ENCODE measurements at regions not wholly inside any gene's neighbourhood (a gene's known extent, or its start where the extent isn't known, plus 50 kb on each side); places are given as distances from the start of the nearest gene placed in this dataset.

- no peak overlapping the region for H3K4me3 ChIP-seq (ENCODE audit: low read depth, low read length)
- no peak for DNase-seq (ENCODE audit: low read depth)
- TF ChIP-seq CTCF (conservative IDR thresholded peaks at IDR 0.05; ENCODE audit: low read depth, low read length): no peak
These were observed 50.1 kb upstream of the JPH3 start for GRCh38 chr16:87552072-87552718.

- no peak for TF ChIP-seq CTCF (conservative IDR thresholded peaks at IDR 0.05; ENCODE audit: low read depth, low read length)
- DNase-seq (ENCODE audit: low read depth): peak; percentile 38
- no peak overlapping the region for H3K4me3 ChIP-seq (ENCODE audit: low read depth, low read length)
These were observed 50.8 kb upstream of the JPH3 start for GRCh38 chr16:87551487-87551886.

GRCh38 chr16:87550495-87550961 is 51.8 kb upstream of the JPH3 start:
- no peak for DNase-seq (ENCODE audit: low read depth)

DNA sequence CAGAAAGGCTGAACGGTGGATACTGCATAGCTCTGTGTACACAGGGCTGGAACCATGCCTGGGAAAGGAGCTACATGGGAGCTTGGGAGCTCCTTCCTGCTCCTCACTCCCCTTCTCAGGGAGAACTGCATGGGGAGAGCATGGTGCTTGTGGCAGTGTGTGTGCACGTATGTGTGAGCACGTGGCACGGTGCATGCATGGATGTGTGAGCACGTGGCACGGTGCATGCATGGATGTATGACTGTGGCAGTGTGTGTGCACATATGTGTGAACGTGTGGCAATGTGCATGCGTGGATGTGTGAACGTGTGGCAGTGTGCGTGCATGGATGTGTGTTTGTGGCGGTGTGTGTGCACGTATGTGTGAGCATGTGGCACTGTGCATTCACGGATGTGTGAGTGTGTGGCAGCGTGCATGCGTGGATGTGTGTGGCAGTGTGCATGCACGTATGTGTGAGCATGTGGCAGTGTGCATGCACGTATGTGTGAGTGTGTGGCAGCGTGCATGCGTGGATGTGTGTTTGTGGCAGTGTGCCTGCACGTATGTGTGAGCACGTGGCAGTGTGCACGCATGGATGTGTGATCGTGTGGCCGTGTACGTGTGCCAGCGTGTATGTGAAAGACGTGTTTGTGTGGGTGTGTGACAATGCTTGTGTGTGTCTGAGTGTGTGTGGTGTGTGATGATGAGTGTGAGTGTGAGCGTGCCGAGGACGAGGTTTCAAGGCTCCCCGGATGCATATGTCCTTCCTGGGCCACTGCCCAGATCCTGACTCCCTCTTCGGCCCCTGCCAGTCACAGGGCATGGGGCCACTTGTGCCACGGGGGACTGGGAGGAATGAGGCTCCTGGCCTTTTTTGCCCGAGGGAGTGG is 52.4 kb upstream of the JPH3 start:
- no peak for DNase-seq (ENCODE audit: low read depth)
- TF ChIP-seq CTCF (conservative IDR thresholded peaks at IDR 0.05; ENCODE audit: low read depth, low read length): no peak
- H3K4me3 ChIP-seq (ENCODE audit: low read depth, low read length): no peak overlapping the region

More at GRCh38 chr16:87550495-87550961, 51.8 kb upstream of the JPH3 start:
- TF ChIP-seq CTCF (conservative IDR thresholded peaks at IDR 0.05; ENCODE audit: low read depth, low read length): peak; percentile 86
- H3K4me3 ChIP-seq (ENCODE audit: low read depth, low read length): no peak overlapping the region

- TF ChIP-seq CTCF (conservative IDR thresholded peaks at IDR 0.05; ENCODE audit: low read depth, low read length): peak; percentile 22
- no peak for DNase-seq (ENCODE audit: low read depth)
- no peak overlapping the region for H3K4me3 ChIP-seq (ENCODE audit: low read depth, low read length)
These were observed 54.3 kb upstream of the JPH3 start for GRCh38 chr16:87548046-87548445.

DNA sequence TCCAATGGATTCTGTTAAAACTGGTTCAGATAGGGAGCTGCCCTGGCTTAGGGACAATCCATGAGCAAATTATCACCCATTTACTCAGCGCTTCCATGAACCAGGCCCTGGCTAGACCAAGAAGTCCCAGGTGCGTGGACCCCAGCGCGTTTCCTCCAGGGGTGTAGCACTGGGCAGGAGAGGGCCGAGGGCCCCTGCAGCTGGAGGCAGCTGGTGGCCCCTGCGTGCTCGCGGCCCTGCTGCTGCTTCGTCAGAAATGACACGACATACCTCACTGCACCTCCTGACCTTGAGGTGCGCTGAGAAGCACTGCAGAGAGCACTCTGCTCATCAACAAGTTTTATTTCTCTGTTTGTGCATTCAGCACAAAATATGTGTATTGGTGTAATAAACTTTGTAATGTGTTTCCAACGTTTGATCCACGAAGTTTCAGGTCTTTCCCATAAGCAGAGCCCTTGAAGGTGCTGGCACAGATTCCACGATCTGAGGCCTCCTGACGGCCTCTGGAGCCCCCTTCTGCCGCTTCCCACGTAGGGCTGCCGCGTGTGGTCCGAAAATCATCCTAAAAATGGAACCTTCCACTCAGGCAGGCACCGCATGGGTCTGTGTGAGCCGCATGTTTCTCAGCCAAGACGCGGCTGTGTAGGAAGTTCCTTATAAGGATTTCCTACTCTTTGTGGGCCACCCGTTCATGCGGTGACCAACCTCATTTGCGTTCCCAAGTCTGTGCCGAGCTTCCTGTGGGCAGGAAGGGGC is 50.8 kb upstream of the ZCCHC14 start:
- no peak overlapping the region for H3K4me3 ChIP-seq (ENCODE audit: low read depth, low read length)
- TF ChIP-seq CTCF (conservative IDR thresholded peaks at IDR 0.05; ENCODE audit: low read depth, low read length): peak; percentile 47
- peak; percentile 58 for DNase-seq (ENCODE audit: low read depth)
